HS-5 (cell line): ENCODE measurements at regions not wholly inside any gene's neighbourhood (a gene's known extent, or its start where the extent isn't known, plus 50 kb on each side); places are given as distances from the start of the nearest gene placed in this dataset.
"Not testable (repeated sequence)": the region's sequence is repeated elsewhere in the genome, so short reads cannot be mapped to it uniquely, and the experiment has no call there.

Source experiments
- DNase-seq: peaks from one replicate; pipeline ENCODE4 v3.0.0-alpha.2; 2012; ENCODE audit warnings: low read depth

- no peak for DNase-seq
These were observed 518.4 kb upstream of the PABPC4L start for GRCh38 chr4:134720030-134720429.

DNA sequence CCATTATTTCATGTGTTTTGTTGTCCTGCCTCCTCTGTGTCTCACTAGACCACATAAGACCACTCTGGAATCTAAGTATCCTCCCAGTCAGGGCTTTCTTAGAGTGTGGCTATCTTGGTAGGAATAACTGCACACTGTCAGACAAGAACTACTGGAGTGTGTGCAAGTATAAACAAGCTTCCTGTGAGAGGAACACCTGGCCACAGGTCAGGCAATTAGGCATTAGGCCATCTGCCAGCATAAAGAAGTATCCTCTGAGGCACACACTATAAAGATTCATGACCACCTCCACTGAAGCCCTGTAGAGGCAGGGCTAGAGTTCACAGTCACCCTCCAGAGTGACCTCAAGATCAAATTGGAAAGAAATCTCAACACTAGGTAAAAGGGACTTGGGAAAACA, 507.0 kb upstream of the PABPC4L start:
- no peak for DNase-seq

DNA sequence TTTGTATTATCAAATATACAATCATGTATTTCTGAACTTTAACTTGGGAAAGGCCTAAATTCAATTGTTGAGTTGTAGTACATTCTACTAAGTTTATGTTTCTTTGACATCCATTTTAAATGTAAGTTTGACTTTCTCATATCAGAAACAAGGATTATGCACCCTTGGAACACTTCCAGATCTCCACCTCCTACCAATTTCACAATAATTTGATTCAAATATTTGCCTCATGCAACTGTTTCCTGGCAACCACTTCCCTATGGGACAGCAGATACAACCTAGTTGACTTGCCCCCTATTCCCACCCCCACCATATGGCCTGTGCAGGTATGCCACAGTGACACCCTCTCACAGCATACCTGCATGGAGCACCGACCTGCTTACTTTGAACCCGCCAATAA, 506.4 kb upstream of the PABPC4L start:
- no peak for DNase-seq

GRCh38 chr4:134702374-134702773, 500.8 kb upstream of the PABPC4L start:
- no peak for DNase-seq

GRCh38 chr4:134700251-134700650, 498.7 kb upstream of the PABPC4L start:
- DNase-seq, result no peak

- not testable (repeated sequence) for DNase-seq
These were observed 497.2 kb upstream of the PABPC4L start for GRCh38 chr4:134698831-134699230.

GRCh38 chr4:134695433-134695832, 493.8 kb upstream of the PABPC4L start:
- DNase-seq, result no peak

DNA sequence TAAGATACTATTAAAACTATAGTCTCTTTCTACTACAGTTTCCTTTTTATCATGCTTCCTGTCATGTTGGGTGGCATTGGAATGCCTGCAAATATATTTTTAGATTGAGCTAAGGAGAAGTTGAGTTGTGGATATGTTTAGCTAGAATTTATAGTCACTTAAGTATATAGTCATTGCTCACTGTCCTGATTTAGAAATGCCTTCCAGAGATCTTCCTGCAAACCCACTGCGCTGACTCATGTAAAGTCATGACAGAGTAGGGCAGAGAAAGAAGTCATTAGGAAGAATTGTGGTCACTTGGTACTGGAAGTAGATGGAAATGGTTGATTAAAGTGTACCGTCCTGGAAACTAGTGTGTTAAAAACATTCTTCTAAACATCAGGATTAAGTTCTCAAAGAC, 490.3 kb upstream of the PABPC4L start:
- DNase-seq, result peak; percentile 13

DNA sequence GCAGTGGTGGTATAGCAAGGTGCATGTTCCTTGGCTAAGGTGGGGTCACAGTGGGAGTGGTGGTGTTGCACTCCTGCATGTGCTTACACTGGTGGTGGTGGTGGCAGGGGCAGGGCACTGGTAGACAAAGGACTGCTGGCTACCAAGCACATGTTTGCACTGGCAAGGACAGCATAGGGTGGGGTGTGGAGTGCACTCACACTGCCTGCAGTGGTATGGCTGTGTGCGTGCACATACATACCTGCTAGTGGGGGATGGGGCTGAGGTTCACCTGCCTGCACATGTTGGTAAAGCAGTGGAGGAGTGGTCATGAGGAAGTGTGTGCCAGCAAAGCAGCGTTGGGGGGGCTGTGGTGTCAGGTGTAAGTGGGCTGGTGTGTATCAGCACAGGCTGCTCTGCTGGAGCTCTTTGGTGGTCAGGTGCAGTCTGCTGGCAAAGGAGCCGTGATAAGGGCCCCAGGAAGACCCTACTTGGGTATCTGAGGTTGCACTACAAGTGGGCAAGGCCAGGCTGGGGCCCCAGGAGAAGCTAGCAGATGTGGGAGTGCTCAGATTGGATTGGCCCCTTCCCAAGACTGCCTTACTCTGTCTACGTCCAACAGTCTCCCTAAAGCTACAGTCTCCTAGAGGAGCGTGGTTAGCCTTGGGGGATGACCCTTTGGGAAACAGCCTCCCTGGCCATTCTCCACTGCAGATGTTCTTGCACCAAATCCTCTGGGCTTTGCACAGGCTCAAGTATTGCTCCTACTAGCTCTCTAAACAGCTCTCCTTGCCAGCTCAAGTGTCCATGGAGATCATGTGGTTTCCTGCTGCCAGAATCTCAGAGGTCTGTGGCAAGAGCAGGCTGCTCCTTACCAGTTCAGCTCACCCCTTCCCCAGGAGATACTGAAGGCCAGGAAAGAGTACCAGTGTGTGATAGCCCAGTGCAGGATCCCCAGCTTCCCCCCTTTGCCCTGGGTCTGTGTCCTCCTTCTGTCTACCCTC, 486.3 kb upstream of the PABPC4L start:
- DNase-seq, result no peak

- DNase-seq, result no peak
These were observed 475.7 kb upstream of the PABPC4L start for GRCh38 chr4:134677209-134677814.

DNA sequence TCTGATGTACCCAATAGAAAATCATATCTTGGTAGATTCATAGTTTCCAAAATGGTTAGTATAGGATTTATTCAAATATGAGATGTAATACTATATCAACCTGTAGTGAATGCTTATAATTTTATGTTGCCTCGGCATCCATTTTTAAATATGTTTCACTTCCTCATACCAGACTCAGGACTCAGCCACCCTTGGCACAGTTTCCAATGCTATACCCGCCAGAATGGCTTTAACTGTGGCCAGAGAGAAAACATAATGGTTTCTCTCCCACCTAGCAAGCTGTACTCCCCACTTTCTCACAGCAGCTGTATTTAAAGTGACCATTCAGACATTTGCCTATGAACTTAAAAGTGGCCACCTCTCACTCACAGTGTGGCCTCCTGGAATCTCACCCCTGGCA, 466.6 kb upstream of the PABPC4L start:
- no peak for DNase-seq

GRCh38 chr4:134666640-134667039, 465.1 kb upstream of the PABPC4L start:
- no peak for DNase-seq

DNA sequence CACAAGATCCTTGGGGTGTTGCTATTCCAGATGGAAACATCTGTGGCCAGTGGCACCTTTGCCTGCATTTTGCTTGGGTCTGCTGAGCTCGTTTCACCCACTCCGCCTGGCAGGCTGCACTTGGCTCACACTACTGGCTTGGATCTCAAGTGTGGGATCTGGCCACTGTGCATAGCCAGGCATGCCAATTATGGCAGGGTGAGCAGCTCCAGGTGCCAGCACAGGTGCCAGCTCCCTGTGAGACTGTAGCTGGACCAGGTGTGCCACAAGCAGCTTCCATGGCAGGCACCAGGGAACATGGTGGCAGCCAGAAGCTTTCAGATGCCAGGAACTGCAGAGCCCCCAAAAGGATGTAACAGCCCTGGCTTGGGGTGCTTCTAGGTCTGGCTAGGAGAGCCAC, 463.8 kb upstream of the PABPC4L start:
- DNase-seq, result no peak

GRCh38 chr4:134663742-134664141, 462.2 kb upstream of the PABPC4L start:
- no peak for DNase-seq

GRCh38 chr4:134650461-134650860, 448.9 kb upstream of the PABPC4L start:
- no peak for DNase-seq

GRCh38 chr4:134645778-134646177, 444.2 kb upstream of the PABPC4L start:
- DNase-seq, result no peak

DNA sequence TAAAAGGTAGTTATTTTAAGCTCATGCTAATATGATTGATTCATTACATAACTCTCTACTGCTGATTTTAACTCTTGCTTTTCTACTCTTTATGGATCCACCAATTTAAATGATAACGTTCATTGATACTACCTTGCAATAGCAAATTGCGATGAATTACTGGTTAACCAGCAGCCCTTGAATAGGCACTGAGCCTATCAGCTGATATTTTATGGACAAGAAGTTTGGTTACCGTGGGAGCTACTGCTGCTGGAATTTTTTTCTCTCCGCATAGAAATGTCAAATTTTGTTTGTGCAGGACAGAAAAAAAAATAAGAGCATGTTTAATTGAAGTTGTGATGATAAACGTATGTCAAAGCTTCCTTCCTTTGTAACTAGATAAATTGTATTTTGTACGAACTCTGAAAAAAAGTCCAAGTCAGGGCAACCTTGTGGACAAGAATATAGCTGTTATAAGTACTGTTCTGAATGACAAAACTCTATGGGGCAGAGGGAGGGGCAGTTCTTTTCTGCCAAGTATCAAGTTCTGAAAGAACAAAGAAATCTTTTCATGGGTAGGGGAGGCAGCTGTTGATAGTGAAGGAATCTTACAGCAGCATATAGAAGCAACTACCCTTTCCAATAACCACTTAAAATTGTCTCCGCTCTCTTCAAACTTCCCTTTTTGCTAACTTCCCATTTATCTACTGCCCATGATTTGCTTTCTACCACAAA, 434.9 kb upstream of the PABPC4L start:
- no peak for DNase-seq

GRCh38 chr4:134634301-134634700, 432.7 kb upstream of the PABPC4L start:
- no peak for DNase-seq

DNA sequence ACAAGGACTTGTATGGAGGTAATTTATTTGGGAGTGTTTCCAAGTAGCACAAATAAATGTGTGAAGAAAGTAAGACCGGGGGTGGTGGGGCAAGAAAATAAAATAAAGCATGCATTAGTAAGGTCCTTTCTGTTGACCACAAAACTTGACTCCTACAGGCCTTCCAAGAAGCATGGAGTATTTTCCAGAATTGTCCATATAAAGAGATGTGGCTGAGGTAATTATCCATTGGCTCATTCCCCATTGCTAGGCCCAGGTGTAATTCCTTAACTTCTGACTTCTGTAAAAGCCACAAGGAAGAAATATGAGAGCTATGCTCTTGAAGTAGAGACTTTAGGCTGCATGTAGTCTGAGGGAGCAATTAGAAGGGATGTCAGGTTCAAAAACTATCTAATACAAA, 430.5 kb upstream of the PABPC4L start:
- no peak for DNase-seq

DNA sequence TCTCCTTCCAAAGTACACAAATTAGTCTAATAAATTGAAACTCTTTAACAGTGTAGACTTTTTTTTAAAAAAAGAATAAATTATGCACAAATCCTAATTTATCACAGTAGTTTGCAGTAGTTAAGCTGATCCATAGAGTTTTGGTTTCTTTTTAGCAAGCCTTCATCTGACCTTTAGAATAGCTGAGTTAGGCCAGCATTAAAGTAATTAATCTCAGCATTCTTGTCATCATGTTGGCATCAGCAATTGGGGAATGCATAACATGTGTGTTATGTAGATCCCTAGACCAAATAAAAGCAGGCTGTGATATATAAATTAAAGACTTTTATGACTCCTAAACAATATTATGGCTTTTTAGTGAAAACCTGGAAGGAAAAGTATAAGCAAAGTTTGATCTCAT, 426.5 kb upstream of the PABPC4L start:
- DNase-seq, result no peak

- DNase-seq, result no peak
These were observed 425.8 kb upstream of the PABPC4L start for GRCh38 chr4:134627366-134627765.

DNA sequence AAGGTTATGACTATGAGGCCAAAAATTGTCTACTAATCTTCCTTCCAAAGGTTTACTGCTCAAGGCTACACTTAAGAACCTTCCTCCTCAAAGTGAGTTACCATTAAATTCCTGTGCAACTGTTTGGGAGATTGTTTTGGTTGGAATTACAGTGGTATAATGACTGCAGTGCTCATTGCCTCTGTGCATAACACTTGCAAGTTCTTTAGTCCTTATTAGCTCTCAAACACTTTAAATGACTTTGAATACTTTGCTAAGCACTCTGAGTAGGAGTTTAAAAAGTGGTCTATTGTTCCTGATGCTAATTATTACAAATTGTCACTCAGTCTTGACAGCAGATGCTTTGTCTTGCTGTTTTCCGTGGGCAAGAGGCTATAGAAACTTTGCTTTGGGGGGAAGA, 422.8 kb upstream of the PABPC4L start:
- DNase-seq, result no peak
